AG04449 (cell line): ENCODE measurements at regions not wholly inside any gene's neighbourhood (a gene's known extent, or its start where the extent isn't known, plus 50 kb on each side); places are given as distances from the start of the nearest gene placed in this dataset.

Experiments
- CTCF ChIA-PET: fragments of 350-600 bp; formaldehyde crosslinking; extraction: SDS; loops from one replicate; lab custom pipeline; 2021; ENCODE audit warnings: antibody characterized with exemption; lab: Yijun Ruan, JAX
- POLR2A ChIA-PET: fragments of 400-600, 350-600 bp; formaldehyde crosslinking; extraction: SDS; loops from one replicate; lab custom pipeline; 2020; ENCODE audit warnings: antibody characterized with exemption, inconsistent platforms; lab: Yijun Ruan, JAX
- DNase-seq: peaks from one replicate; pipeline ENCODE4 v3.0.0-alpha.2; 2010; ENCODE audit warnings: low read depth, low spot score
- H3K4me3 ChIP-seq: 2 replicates; pipeline ENCODE4 v1.5.1; 2011; ENCODE audit warnings: low read depth, mild to moderate bottlenecking, control low read depth, low read length
- TF ChIP-seq, protein P1 (sequence below): IDR thresholded peaks from one replicate; pipeline ENCODE4 v1.5.1; 2011; ENCODE audit warnings: mild to moderate bottlenecking, moderate library complexity, low read length, control low read depth, inconsistent platforms; ENCODE audit not compliant: insufficient read depth; ENCODE audit errors: missing control alignments

DNA sequence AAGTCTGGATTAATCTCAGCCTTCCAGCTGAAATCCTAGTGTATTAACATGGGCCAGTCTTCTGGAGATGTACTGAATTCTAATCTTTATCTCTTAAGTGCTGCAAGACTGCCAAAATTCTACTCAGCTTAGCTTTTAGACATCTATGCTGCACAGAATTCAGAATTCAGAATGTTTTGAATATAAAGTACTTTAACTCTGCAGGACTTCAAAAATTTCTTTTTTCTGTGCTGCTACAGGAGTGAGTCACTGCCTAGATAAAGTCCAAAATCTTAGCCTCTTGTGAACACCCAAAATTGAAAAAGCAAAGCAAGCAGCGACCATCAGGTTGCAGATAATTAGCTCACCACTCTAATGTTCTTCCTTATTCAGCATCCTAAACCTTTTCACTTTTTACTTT is 1092.6 kb upstream of the PCDH10 start:
- DNase-seq: no peak
- TF ChIP-seq, protein P1, sequence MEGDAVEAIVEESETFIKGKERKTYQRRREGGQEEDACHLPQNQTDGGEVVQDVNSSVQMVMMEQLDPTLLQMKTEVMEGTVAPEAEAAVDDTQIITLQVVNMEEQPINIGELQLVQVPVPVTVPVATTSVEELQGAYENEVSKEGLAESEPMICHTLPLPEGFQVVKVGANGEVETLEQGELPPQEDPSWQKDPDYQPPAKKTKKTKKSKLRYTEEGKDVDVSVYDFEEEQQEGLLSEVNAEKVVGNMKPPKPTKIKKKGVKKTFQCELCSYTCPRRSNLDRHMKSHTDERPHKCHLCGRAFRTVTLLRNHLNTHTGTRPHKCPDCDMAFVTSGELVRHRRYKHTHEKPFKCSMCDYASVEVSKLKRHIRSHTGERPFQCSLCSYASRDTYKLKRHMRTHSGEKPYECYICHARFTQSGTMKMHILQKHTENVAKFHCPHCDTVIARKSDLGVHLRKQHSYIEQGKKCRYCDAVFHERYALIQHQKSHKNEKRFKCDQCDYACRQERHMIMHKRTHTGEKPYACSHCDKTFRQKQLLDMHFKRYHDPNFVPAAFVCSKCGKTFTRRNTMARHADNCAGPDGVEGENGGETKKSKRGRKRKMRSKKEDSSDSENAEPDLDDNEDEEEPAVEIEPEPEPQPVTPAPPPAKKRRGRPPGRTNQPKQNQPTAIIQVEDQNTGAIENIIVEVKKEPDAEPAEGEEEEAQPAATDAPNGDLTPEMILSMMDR: no peak
- POLR2A ChIA-PET: no interaction called here
- H3K4me3 ChIP-seq: no peak overlapping the region
- CTCF ChIA-PET: no interaction called here

- ChIA-PET CTCF (no interaction called here), POLR2A (no interaction called here)
- no peak overlapping the region for H3K4me3 ChIP-seq
- no peak for DNase-seq
- TF ChIP-seq, protein P1: no peak
Measured at GRCh38 chr4:132059227-132059626, 1089.9 kb upstream of the PCDH10 start.

- ChIA-PET CTCF (no interaction called here), POLR2A (no interaction called here)
- no peak overlapping the region for H3K4me3 ChIP-seq
- TF ChIP-seq, protein P1: no peak
- no peak for DNase-seq
Measured at GRCh38 chr4:132062611-132063239, 1086.4 kb upstream of the PCDH10 start.

- CTCF ChIA-PET: interaction anchor here (0.9 kb wide), 1 partner anchor 12 kb away, joined by 3 read pairs; no protein-coding TSS in a partner anchor
- H3K4me3 ChIP-seq: no peak overlapping the region
- POLR2A ChIA-PET: no interaction called here
- TF ChIP-seq, protein P1: no peak
- DNase-seq: no peak
Measured at GRCh38 chr4:132063829-132064228, 1085.3 kb upstream of the PCDH10 start.

- TF ChIP-seq, protein P1: no peak
- H3K4me3 ChIP-seq: no peak overlapping the region
- ChIA-PET POLR2A (no interaction called here), CTCF (no interaction called here)
- no peak for DNase-seq
Measured at GRCh38 chr4:132065940-132066495, 1083.1 kb upstream of the PCDH10 start.

- CTCF ChIA-PET: no interaction called here
- TF ChIP-seq, protein P1: no peak
- DNase-seq: no peak
- no peak overlapping the region for H3K4me3 ChIP-seq
- POLR2A ChIA-PET: no interaction called here
Measured at GRCh38 chr4:132071815-132072214, 1077.3 kb upstream of the PCDH10 start.
